ENCODE measurements at regions not wholly inside any gene's neighbourhood (a gene's known extent, or its start where the extent isn't known, plus 50 kb on each side); places are given as distances from the start of the nearest gene placed in this dataset.

GRCh38 chrX:56503941-56504673 lies 59.3 kb upstream of the UBQLN2 start:
- TF ChIP-seq, protein P1, sequence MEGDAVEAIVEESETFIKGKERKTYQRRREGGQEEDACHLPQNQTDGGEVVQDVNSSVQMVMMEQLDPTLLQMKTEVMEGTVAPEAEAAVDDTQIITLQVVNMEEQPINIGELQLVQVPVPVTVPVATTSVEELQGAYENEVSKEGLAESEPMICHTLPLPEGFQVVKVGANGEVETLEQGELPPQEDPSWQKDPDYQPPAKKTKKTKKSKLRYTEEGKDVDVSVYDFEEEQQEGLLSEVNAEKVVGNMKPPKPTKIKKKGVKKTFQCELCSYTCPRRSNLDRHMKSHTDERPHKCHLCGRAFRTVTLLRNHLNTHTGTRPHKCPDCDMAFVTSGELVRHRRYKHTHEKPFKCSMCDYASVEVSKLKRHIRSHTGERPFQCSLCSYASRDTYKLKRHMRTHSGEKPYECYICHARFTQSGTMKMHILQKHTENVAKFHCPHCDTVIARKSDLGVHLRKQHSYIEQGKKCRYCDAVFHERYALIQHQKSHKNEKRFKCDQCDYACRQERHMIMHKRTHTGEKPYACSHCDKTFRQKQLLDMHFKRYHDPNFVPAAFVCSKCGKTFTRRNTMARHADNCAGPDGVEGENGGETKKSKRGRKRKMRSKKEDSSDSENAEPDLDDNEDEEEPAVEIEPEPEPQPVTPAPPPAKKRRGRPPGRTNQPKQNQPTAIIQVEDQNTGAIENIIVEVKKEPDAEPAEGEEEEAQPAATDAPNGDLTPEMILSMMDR (IDR thresholded peaks at IDR 0.05; ENCODE audit: insufficient read depth, low read depth, low read length), result no peak
- no peak for TF ChIP-seq EZH2 (IDR thresholded peaks at IDR 0.05; ENCODE audit: insufficient read depth, low read length)

Measured in astrocyte (in vitro differentiated cells and primary cell).